ENCODE measurements at regions not wholly inside any gene's neighbourhood (a gene's known extent, or its start where the extent isn't known, plus 50 kb on each side); places are given as distances from the start of the nearest gene placed in this dataset.

DNA sequence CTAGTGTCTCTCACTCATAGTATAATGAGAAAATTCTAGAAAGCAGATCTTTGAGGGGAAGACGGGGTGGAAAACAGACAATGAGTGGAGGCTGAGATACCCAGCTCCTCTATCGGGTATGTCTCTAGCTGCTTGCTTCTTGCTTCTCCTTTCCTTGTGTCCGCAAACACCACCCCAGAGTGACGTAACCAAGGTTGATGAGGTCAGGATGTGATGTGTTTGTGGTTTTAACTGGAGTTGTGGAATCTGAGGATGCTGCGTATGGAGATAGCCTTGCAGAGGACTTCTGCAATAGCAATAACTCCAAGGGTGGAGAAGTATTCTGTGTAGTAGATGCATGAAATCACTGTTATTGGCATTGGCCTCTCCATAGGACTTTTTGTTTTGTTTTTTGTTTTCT is 132.7 kb upstream of the IFNGR1 start:
- no peak for TF ChIP-seq EZH2 (IDR thresholded peaks at IDR 0.05)
- TF ChIP-seq POLR2AphosphoS5 (IDR thresholded peaks at IDR 0.05; ENCODE audit: borderline replicate concordance, low read depth, low read length), result no peak
